GM12874 (cell line): ENCODE measurements at regions not wholly inside any gene's neighbourhood (a gene's known extent, or its start where the extent isn't known, plus 50 kb on each side); places are given as distances from the start of the nearest gene placed in this dataset.

Source experiments
- CTCF ChIP-seq: IDR thresholded peaks from 2 replicates; pipeline ENCODE4 v1.5.1; 2011; ENCODE audit warnings: low read depth, mild to moderate bottlenecking, control low read depth, low read length, moderate library complexity; ENCODE audit not compliant: insufficient read depth

- TF ChIP-seq CTCF: no peak
These were observed 503.7 kb downstream of the MATN1 start for GRCh38 chr1:30219675-30220074.

- no peak for TF ChIP-seq CTCF
These were observed 504.9 kb downstream of the MATN1 start for GRCh38 chr1:30218438-30218837.

- TF ChIP-seq CTCF: no peak
These were observed 506.8 kb downstream of the MATN1 start for GRCh38 chr1:30216602-30217001.

- TF ChIP-seq CTCF: no peak
These were observed 509.4 kb downstream of the MATN1 start for GRCh38 chr1:30213936-30214335.

- TF ChIP-seq CTCF: no peak
These were observed 522.4 kb downstream of the MATN1 start for GRCh38 chr1:30201015-30201414.

- TF ChIP-seq CTCF: no peak
These were observed 523.2 kb downstream of the MATN1 start for GRCh38 chr1:30200161-30200560.

GRCh38 chr1:30199563-30199962, 523.8 kb downstream of the MATN1 start:
- TF ChIP-seq CTCF: no peak
